WTC11 (cell line): ENCODE measurements at regions not wholly inside any gene's neighbourhood (a gene's known extent, or its start where the extent isn't known, plus 50 kb on each side); places are given as distances from the start of the nearest gene placed in this dataset.

ENCODE experiments used
- ATAC-seq: fragments of 200-7000 bp; cut with Tn5 transposase; 2 replicates; pipeline ENCODE4 v1.10.0; 2021; ENCODE audit warnings: mild to moderate bottlenecking, moderate library complexity
- CTCF ChIA-PET: fragments of 300-600 bp; sonication (Branson Sonifier 250); formaldehyde crosslinking; loops from one replicate; lab custom pipeline; 2021; ENCODE audit warnings: antibody characterized with exemption; lab: Charles Lee
- POLR2A ChIA-PET: fragments of 350-600 bp; sonication (Branson Sonifier 250); formaldehyde crosslinking; loops from one replicate; lab custom pipeline; 2021; ENCODE audit warnings: antibody characterized with exemption; lab: Charles Lee
- DNase-seq: peaks from one replicate; pipeline ENCODE4 v3.0.0; 2021; ENCODE audit warnings: low spot score
- H3K27ac Mint-ChIP-seq: 2 replicates; pipeline ENCODE4 v1.8.0; 2021; ENCODE audit warnings: mixed read lengths
- H3K27me3 Mint-ChIP-seq: 2 replicates; pipeline ENCODE4 v1.8.0; 2021; ENCODE audit warnings: low read depth, mild to moderate bottlenecking, moderate library complexity, mixed read lengths
- H3K36me3 Mint-ChIP-seq: 2 replicates; pipeline ENCODE4 v1.8.0; 2021; ENCODE audit warnings: mixed read lengths
- H3K4me1 Mint-ChIP-seq: 2 replicates; pipeline ENCODE4 v1.8.0; 2022; ENCODE audit warnings: mixed read lengths
- H3K4me3 Mint-ChIP-seq: 2 replicates; pipeline ENCODE4 v1.8.0; 2021; ENCODE audit warnings: mild to moderate bottlenecking, moderate library complexity, mixed read lengths
- H3K9me3 Mint-ChIP-seq: 2 replicates; pipeline ENCODE4 v1.8.0; 2021; ENCODE audit warnings: mixed read lengths
- AFF4 ChIP-seq: sonication (generic); formaldehyde crosslinking; IDR thresholded peaks from 2 replicates; pipeline ENCODE4 v1.8.1; 2023; ENCODE audit warnings: mild to moderate bottlenecking, missing genetic modification reagents, borderline replicate concordance
- ARID4B ChIP-seq: sonication (generic); formaldehyde crosslinking; IDR thresholded peaks from 2 replicates; pipeline ENCODE4 v1.8.0; 2023; ENCODE audit warnings: missing genetic modification reagents, mild to moderate bottlenecking, borderline replicate concordance
- CBFB ChIP-seq: sonication (generic); formaldehyde crosslinking; IDR thresholded peaks from 2 replicates; pipeline ENCODE4 v1.8.1; 2022; ENCODE audit warnings: mild to moderate bottlenecking, low read depth, missing genetic modification reagents
- CTCF ChIP-seq: fragments of 200-600 bp; IDR thresholded peaks from 2 replicates; pipeline ENCODE4 v1.8.0; 2022; ENCODE audit warnings: antibody characterized with exemption
- ESRRA ChIP-seq: sonication (generic); formaldehyde crosslinking; IDR thresholded peaks from 2 replicates; pipeline ENCODE4 v1.8.1; 2022; ENCODE audit warnings: mild to moderate bottlenecking, missing genetic modification reagents, borderline replicate concordance
- FOXP4 ChIP-seq: sonication (generic); formaldehyde crosslinking; IDR thresholded peaks from 2 replicates; pipeline ENCODE4 v1.8.0; 2022; ENCODE audit warnings: mild to moderate bottlenecking, missing genetic modification reagents
- IRF1 ChIP-seq: sonication (generic); formaldehyde crosslinking; IDR thresholded peaks from 2 replicates; pipeline ENCODE4 v1.8.0; 2023; ENCODE audit warnings: missing genetic modification reagents
- MLX ChIP-seq: sonication (generic); formaldehyde crosslinking; IDR thresholded peaks from 2 replicates; pipeline ENCODE4 v1.8.1; 2023; ENCODE audit warnings: mild to moderate bottlenecking, missing genetic modification reagents, moderate library complexity
- NFE2L1 ChIP-seq: sonication (generic); formaldehyde crosslinking; IDR thresholded peaks from 2 replicates; pipeline ENCODE4 v1.8.1; 2023; ENCODE audit warnings: missing genetic modification reagents
- OVOL2 ChIP-seq: fragments of 250-450 bp; sonication (Bioruptor Pico); IDR thresholded peaks from 2 replicates; pipeline ENCODE4 v1.9.0; 2021; ENCODE audit warnings: mild to moderate bottlenecking, borderline replicate concordance
- TCF7 ChIP-seq: sonication (generic); formaldehyde crosslinking; IDR thresholded peaks from 2 replicates; pipeline ENCODE4 v1.8.0; 2022; ENCODE audit warnings: mild to moderate bottlenecking, low read depth, missing genetic modification reagents, moderate library complexity
- TEAD1 ChIP-seq: sonication (generic); formaldehyde crosslinking; IDR thresholded peaks from 2 replicates; pipeline ENCODE4 v1.8.0; 2022; ENCODE audit warnings: mild to moderate bottlenecking, missing genetic modification reagents
- ZNF425 ChIP-seq: fragments of 250-450 bp; sonication (Bioruptor Pico); conservative IDR thresholded peaks from 2 replicates; pipeline ENCODE4 v1.9.0; 2021; ENCODE audit warnings: mild to moderate bottlenecking
- ZNF512 ChIP-seq: sonication (generic); formaldehyde crosslinking; IDR thresholded peaks from 2 replicates; pipeline ENCODE4 v1.8.1; 2022; ENCODE audit warnings: missing genetic modification reagents, borderline replicate concordance
- ZSCAN18 ChIP-seq: fragments of 250-450 bp; sonication (Bioruptor Pico); IDR thresholded peaks from 2 replicates; pipeline ENCODE4 v2.1.2; 2022; ENCODE audit warnings: mild to moderate bottlenecking, moderate library complexity

GRCh38 chr4:37130465-37130864 lies 114.1 kb upstream of the NWD2 start (continued):
- TF ChIP-seq AFF4 (CRISPR knock-in tag), result no peak

- H3K4me1 Mint-ChIP-seq, result peaks cover 4% of the 10 kb centered on the region
- no peaks in the 10 kb centered on the region for H3K9me3 Mint-ChIP-seq
- ATAC-seq (peak; percentile 93), DNase-seq (no peak)
- H3K27ac Mint-ChIP-seq, result no peak overlapping the region
- ChIA-PET POLR2A (no interaction called here), CTCF (interaction anchor here (1.0 kb wide), 3 partner anchors 19 to 257 kb away, joined by 3 to 4 read pairs (median 4); no protein-coding TSS in a partner anchor)
- no peak overlapping the region for H3K4me3 Mint-ChIP-seq
- H3K27me3 Mint-ChIP-seq, result no peaks in the 10 kb centered on the region
- no peaks in the 10 kb centered on the region for H3K36me3 Mint-ChIP-seq
- TF ChIP-seq IRF1 (CRISPR knock-in tag) (no peak), ZSCAN18 (CRISPR knock-in tag) (no peak), CTCF (peak; percentile 14; the same call in 1 of the 2 replicates), CBFB (CRISPR knock-in tag) (no peak), NFE2L1 (CRISPR knock-in tag) (no peak), ZNF512 (CRISPR knock-in tag) (no peak), TCF7 (CRISPR knock-in tag) (no peak), TEAD1 (CRISPR knock-in tag) (no peak), FOXP4 (no peak), ZNF425 (CRISPR knock-in tag) (no peak), ARID4B (CRISPR knock-in tag) (no peak), ESRRA (no peak), MLX (CRISPR knock-in tag) (no peak), OVOL2 (CRISPR knock-in tag) (no peak)
These were observed 112.1 kb upstream of the NWD2 start for GRCh38 chr4:37132351-37132974.
